ENCODE measurements at regions not wholly inside any gene's neighbourhood (a gene's known extent, or its start where the extent isn't known, plus 50 kb on each side); places are given as distances from the start of the nearest gene placed in this dataset.

DNA sequence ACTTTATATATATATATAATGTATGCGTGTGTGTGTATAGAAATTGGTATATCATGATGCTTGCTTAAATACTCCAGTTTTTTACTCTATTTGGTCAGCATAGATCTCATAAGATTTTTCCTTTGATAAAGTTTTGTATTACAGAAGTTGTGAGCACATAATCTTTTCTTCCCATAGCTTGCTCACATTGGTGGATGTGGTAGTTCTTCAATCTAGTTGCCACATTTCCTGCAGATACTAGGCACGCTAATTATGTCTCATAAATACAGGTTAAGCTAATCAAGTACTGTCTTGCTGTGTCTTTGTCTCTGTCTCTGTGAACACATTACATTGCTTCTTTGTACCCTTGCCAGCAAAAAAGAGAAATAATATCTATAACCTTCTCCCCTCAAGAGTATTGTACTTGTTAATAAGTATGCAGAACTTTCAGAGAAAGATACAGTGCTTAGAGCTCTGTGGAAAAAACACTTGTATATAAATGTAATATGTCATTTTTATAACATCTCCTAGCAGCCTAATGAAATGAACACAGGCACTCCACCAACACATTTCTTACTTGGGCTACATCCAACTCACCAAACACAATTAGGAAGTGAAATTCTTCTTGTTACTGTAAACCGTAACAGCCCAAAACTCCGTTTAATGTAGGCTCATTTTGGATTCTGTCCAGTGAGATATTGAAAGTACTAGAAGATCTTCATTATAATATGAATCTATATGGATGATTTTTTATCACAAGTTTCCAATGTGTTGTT lies 306.7 kb upstream of the SLC8A1 start:
- TF ChIP-seq EP300 (IDR thresholded peaks at IDR 0.05) (no peak), HOXB5 (CRISPR knock-in tag; IDR thresholded peaks at IDR 0.05) (no peak), RCOR1 (IDR thresholded peaks at IDR 0.05; ENCODE audit: low read depth, low read length) (no peak), MAX (IDR thresholded peaks at IDR 0.05) (no peak)

All from A549 (cell line).